HEK293 (cell line): ENCODE measurements at regions not wholly inside any gene's neighbourhood (a gene's known extent, or its start where the extent isn't known, plus 50 kb on each side); places are given as distances from the start of the nearest gene placed in this dataset.

ENCODE experiments used
- BCL11A ChIP-seq: fragments of 450-650 bp; formaldehyde crosslinking; IDR thresholded peaks from 2 replicates; pipeline ENCODE4 v1.5.1; 2016; ENCODE audit warnings: low read depth, missing biosample characterization, missing genetic modification characterization
- ZFP3 ChIP-seq: fragments of 450-650 bp; formaldehyde crosslinking; IDR thresholded peaks from 2 replicates; pipeline ENCODE4 v1.5.1; 2016; ENCODE audit warnings: low read depth, missing biosample characterization, missing genetic modification characterization
- TF ChIP-seq, protein P1 (sequence below): fragments of 450-650 bp; formaldehyde crosslinking; IDR thresholded peaks from 2 replicates; pipeline ENCODE4 v1.5.1; 2016; ENCODE audit warnings: missing biosample characterization, missing genetic modification characterization

DNA sequence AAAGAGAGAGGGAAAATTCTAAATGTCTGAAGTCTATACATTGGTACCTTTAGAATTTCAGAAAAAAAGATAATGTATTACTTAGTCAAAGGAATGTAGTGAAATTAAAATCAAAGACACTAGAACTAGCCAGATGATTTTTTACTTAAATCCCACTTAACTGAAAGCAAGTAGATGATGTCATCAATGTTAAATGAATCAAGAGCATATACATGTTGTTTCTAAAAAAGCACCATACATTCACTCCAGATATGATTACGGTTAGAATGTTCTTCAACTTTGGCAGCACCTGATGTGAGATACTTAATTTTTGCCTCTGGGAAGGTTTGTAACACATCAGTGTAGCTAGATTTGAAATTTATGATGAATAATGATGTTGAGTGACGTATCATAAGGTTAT lies 576.7 kb upstream of the CNTNAP2 start:
- TF ChIP-seq ZFP3 (tag by site-specific recombination) (no peak), BCL11A (tag by site-specific recombination) (no peak)
- TF ChIP-seq, protein P1, sequence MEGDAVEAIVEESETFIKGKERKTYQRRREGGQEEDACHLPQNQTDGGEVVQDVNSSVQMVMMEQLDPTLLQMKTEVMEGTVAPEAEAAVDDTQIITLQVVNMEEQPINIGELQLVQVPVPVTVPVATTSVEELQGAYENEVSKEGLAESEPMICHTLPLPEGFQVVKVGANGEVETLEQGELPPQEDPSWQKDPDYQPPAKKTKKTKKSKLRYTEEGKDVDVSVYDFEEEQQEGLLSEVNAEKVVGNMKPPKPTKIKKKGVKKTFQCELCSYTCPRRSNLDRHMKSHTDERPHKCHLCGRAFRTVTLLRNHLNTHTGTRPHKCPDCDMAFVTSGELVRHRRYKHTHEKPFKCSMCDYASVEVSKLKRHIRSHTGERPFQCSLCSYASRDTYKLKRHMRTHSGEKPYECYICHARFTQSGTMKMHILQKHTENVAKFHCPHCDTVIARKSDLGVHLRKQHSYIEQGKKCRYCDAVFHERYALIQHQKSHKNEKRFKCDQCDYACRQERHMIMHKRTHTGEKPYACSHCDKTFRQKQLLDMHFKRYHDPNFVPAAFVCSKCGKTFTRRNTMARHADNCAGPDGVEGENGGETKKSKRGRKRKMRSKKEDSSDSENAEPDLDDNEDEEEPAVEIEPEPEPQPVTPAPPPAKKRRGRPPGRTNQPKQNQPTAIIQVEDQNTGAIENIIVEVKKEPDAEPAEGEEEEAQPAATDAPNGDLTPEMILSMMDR (tag by site-specific recombination): no peak
